Esophagus squamous epithelium (tissue), 5 donors: ENCODE measurements at regions not wholly inside any gene's neighbourhood (a gene's known extent, or its start where the extent isn't known, plus 50 kb on each side); places are given as distances from the start of the nearest gene placed in this dataset.

Experiments used
- DNase-seq: peaks from one replicate; lab custom pipeline; 2025; lab: John Stamatoyannopoulos, UW
- H3K27ac ChIP-seq, 4 donors: fragments of 200-600 bp; sonication (generic); one replicate each; pipeline ENCODE4 v1.5.1; 2016 to 2019; ENCODE audit warnings: mild to moderate bottlenecking in 1 of 4
- H3K27me3 ChIP-seq, 4 donors: fragments of 200-600 bp; sonication (generic); 1 replicate in 3 of 4; 2 replicates in 1 of 4; pipeline versions ENCODE4 v1.5.1 to v1.6.0; 2017 to 2021; ENCODE audit warnings: antibody characterized with exemption in 1 of 4
- H3K36me3 ChIP-seq, 3 donors: fragments of 200-600 bp; sonication (generic); one replicate each; pipeline ENCODE4 v1.5.1; 2016 to 2019
- H3K4me1 ChIP-seq, 3 donors: fragments of 200-600 bp; sonication (generic); one replicate each; pipeline ENCODE4 v1.5.1; 2017 to 2019
- H3K4me3 ChIP-seq, 4 donors: fragments of 200-600 bp; sonication (generic); 1 replicate in 3 of 4; 2 replicates in 1 of 4; pipeline ENCODE4 v1.5.1; 2016 to 2019; ENCODE audit warnings: mild to moderate bottlenecking in 2 of 4, moderate library complexity in 1 of 4
- H3K9me3 ChIP-seq, 3 donors: fragments of 200-600 bp; sonication (generic); one replicate each; pipeline ENCODE4 v1.5.1; 2016 to 2019
- CTCF ChIP-seq, 6 experiments: fragments of 450-650 bp in 4 of 6; fragments of 200-600 bp in 2 of 6; sonication (generic) in 2 of 6; IDR thresholded peaks; one replicate each; pipeline ENCODE4 v1.5.1; 2016 to 2019; ENCODE audit warnings: antibody characterized with exemption in 6 of 6, mild to moderate bottlenecking in 4 of 6, moderate library complexity in 4 of 6
- POLR2A ChIP-seq, 4 donors: fragments of 450-650 bp; IDR thresholded peaks; one replicate each; pipeline ENCODE4 v1.6.1; 2017; ENCODE audit warnings: antibody characterized with exemption in 4 of 4, mild to moderate bottlenecking in 4 of 4, moderate library complexity in 3 of 4
- WGBS, 2 donors: methylation state at CpG; one replicate each; pipeline ENCODE4 v1.1.5; 2018; 5-methylcytosine and 5-hydroxymethylcytosine counted together
- intact Hi-C: fragments of 100-400 bp; cut with DNase I; formaldehyde crosslinking; loops from one replicate; pipeline ENCODE4 v1.15.0; 2022
- donor health status: DM: yes; HTN: yes; CAD: no.

- H3K27ac ChIP-seq: no peak overlapping the region
- H3K4me1 ChIP-seq: peaks cover 0 to 7% (median 0%) of the 10 kb centered on the region in 3 donors
- intact Hi-C loops: no loop called here
- H3K4me3 ChIP-seq: no peak overlapping the region
- no peak for TF ChIP-seq CTCF (IDR thresholded peaks at IDR 0.05)
- no peak for TF ChIP-seq POLR2A (IDR thresholded peaks at IDR 0.05)
- WGBS, 2 donors: 88% methylated on average over 8 of the region's 8 CpGs
- H3K36me3 ChIP-seq: no peaks in the 10 kb centered on the region
- H3K9me3 ChIP-seq: no peaks in the 10 kb centered on the region
- H3K27me3 ChIP-seq: peaks cover 0 to 3% (median 0%) of the 10 kb centered on the region in 4 donors
- DNase-seq: no peak
These were observed 381.1 kb downstream of the HRH4 start for GRCh38 chr18:24841536-24841935.

- intact Hi-C loops: no loop called here
- Histone ChIP-seq H3K27me3 (peaks cover 0 to 3% (median 0%) of the 10 kb centered on the region in 4 donors), H3K4me1 (no peaks in the 10 kb centered on the region), H3K27ac (no peak overlapping the region), H3K4me3 (no peak overlapping the region), H3K36me3 (no peaks in the 10 kb centered on the region), H3K9me3 (no peaks in the 10 kb centered on the region)
- DNase-seq: no peak
- TF ChIP-seq POLR2A (IDR thresholded peaks at IDR 0.05) (no peak), CTCF (IDR thresholded peaks at IDR 0.05) (no peak)
- 93 to 100% methylated on average over 1 of the region's 1 CpG for WGBS, 2 donors
These were observed 382.7 kb downstream of the HRH4 start for GRCh38 chr18:24843123-24843522.

GRCh38 chr18:24846138-24846537 is 385.7 kb downstream of the HRH4 start:
- H3K36me3 ChIP-seq: no peaks in the 10 kb centered on the region
- 47 to 54% methylated on average over 2 of the region's 2 CpGs for WGBS, 2 donors
- TF ChIP-seq CTCF (IDR thresholded peaks at IDR 0.05) (no peak), POLR2A (IDR thresholded peaks at IDR 0.05) (no peak)
- DNase-seq: no peak
- peaks cover 0 to 3% (median 0%) of the 10 kb centered on the region in 4 donors for H3K27me3 ChIP-seq
- no peak overlapping the region for H3K4me3 ChIP-seq
- H3K4me1 ChIP-seq: no peaks in the 10 kb centered on the region
- no peaks in the 10 kb centered on the region for H3K9me3 ChIP-seq
- H3K27ac ChIP-seq: no peak overlapping the region
- intact Hi-C loops: no loop called here

- TF ChIP-seq CTCF (IDR thresholded peaks at IDR 0.05) (no peak), POLR2A (IDR thresholded peaks at IDR 0.05) (no peak)
- WGBS, 2 donors: 78 to 81% methylated on average over 7 of the region's 7 CpGs
- no peaks in the 10 kb centered on the region for H3K4me1 ChIP-seq
- H3K27ac ChIP-seq: no peak overlapping the region
- peaks cover 0 to 6% (median 0%) of the 10 kb centered on the region in 4 donors for H3K27me3 ChIP-seq
- H3K9me3 ChIP-seq: no peaks in the 10 kb centered on the region
- no peak overlapping the region for H3K4me3 ChIP-seq
- H3K36me3 ChIP-seq: no peaks in the 10 kb centered on the region
- intact Hi-C loops: no loop called here
- DNase-seq: no peak
These were observed 390.1 kb downstream of the HRH4 start for GRCh38 chr18:24850532-24850931.

- H3K36me3 ChIP-seq: no peaks in the 10 kb centered on the region
- no peak overlapping the region for H3K4me3 ChIP-seq
- WGBS, 2 donors: 85 to 93% methylated on average over 2 of the region's 4 CpGs
- H3K9me3 ChIP-seq: no peaks in the 10 kb centered on the region
- DNase-seq: no peak
- intact Hi-C loops: no loop called here
- peaks cover 0 to 6% (median 0%) of the 10 kb centered on the region in 4 donors for H3K27me3 ChIP-seq
- TF ChIP-seq CTCF (IDR thresholded peaks at IDR 0.05) (no peak), POLR2A (IDR thresholded peaks at IDR 0.05) (no peak)
- no peaks in the 10 kb centered on the region for H3K4me1 ChIP-seq
- no peak overlapping the region for H3K27ac ChIP-seq
These were observed 392.6 kb downstream of the HRH4 start for GRCh38 chr18:24853076-24853475.
